KMS-11 (cell line): ENCODE measurements at regions not wholly inside any gene's neighbourhood (a gene's known extent, or its start where the extent isn't known, plus 50 kb on each side); places are given as distances from the start of the nearest gene placed in this dataset.
A peak's percentile ranks its signal among the peaks of the same experiment; 100 is the strongest.

Source experiments
- H2AFZ ChIP-seq: fragments of 200-600 bp; sonication (generic); 2 replicates; pipeline ENCODE4 v1.6.1; 2016; ENCODE audit warnings: antibody characterized with exemption, mixed run types, low read depth
- H3K27ac ChIP-seq: fragments of 200-600 bp; sonication (generic); 2 replicates; pipeline ENCODE4 v1.6.1; 2016; ENCODE audit warnings: mild to moderate bottlenecking, mixed run types
- H3K27me3 ChIP-seq: fragments of 200-600 bp; sonication (generic); 2 replicates; pipeline ENCODE4 v1.6.1; 2017; ENCODE audit warnings: mild to moderate bottlenecking, low read depth, mixed run types, moderate library complexity; ENCODE audit not compliant: insufficient read depth
- H3K36me3 ChIP-seq: fragments of 200-600 bp; sonication (generic); 2 replicates; pipeline ENCODE4 v1.6.1; 2017; ENCODE audit warnings: mild to moderate bottlenecking, mixed run types; ENCODE audit not compliant: insufficient read depth
- H3K4me1 ChIP-seq: fragments of 200-600 bp; sonication (generic); 2 replicates; pipeline ENCODE4 v1.6.1; 2016; ENCODE audit warnings: mild to moderate bottlenecking, low read depth, mixed run types; ENCODE audit not compliant: poor library complexity, severe bottlenecking
- H3K4me2 ChIP-seq: fragments of 200-600 bp; sonication (generic); 2 replicates; pipeline ENCODE4 v1.7.0; 2016; ENCODE audit warnings: mild to moderate bottlenecking, mixed run types
- H3K4me3 ChIP-seq: fragments of 200-600 bp; sonication (generic); IDR thresholded peaks from 2 replicates; pipeline ENCODE4 v1.6.1; 2017; ENCODE audit warnings: low read depth, low read length, mixed read lengths; ENCODE audit not compliant: insufficient read depth
- H3K79me2 ChIP-seq: fragments of 200-600 bp; sonication (generic); 2 replicates; pipeline ENCODE4 v1.6.1; 2016; ENCODE audit warnings: low read depth, mixed run types; ENCODE audit not compliant: insufficient read depth
- H3K9ac ChIP-seq: fragments of 200-600 bp; sonication (generic); 2 replicates; pipeline ENCODE4 v1.6.1; 2016; ENCODE audit warnings: mild to moderate bottlenecking, mixed run types
- H4K20me1 ChIP-seq: fragments of 200-600 bp; sonication (generic); 2 replicates; pipeline ENCODE4 v1.6.1; 2016; ENCODE audit warnings: mild to moderate bottlenecking, mixed run types; ENCODE audit not compliant: insufficient read depth
- CTCF ChIP-seq: fragments of 200-600 bp; sonication (generic); conservative IDR thresholded peaks from 2 replicates; pipeline ENCODE4 v1.6.1; 2017; ENCODE audit warnings: low read depth, mild to moderate bottlenecking, antibody characterized with exemption, low read length, moderate library complexity, mixed read lengths

GRCh38 chr5:41638685-41639084 lies 128.3 kb upstream of the PLCXD3 start:
- Histone ChIP-seq H3K27ac (no peak overlapping the region), H3K27me3 (no peaks in the 10 kb centered on the region), H3K4me1 (no peaks in the 10 kb centered on the region), H3K79me2 (no peaks in the 10 kb centered on the region), H2AFZ (no peak overlapping the region), H4K20me1 (no peaks in the 10 kb centered on the region), H3K9ac (no peak overlapping the region), H3K4me2 (no peak overlapping the region), H3K4me3 (no peak overlapping the region), H3K36me3 (no peaks in the 10 kb centered on the region)
- no peak for TF ChIP-seq CTCF

- H3K4me2 ChIP-seq = no peak overlapping the region
These were observed 127.5 kb upstream of the PLCXD3 start for GRCh38 chr5:41637869-41638268.

GRCh38 chr5:41637424-41637823 lies 127.0 kb upstream of the PLCXD3 start:
- no peak overlapping the region for H3K4me3 ChIP-seq
- no peak overlapping the region for H3K9ac ChIP-seq
- H3K4me1 ChIP-seq = no peaks in the 10 kb centered on the region
- H3K79me2 ChIP-seq = no peaks in the 10 kb centered on the region
- no peaks in the 10 kb centered on the region for H3K27me3 ChIP-seq
- no peaks in the 10 kb centered on the region for H4K20me1 ChIP-seq
- H2AFZ ChIP-seq = no peak overlapping the region
- H3K27ac ChIP-seq = no peak overlapping the region
- no peaks in the 10 kb centered on the region for H3K36me3 ChIP-seq
- no peak for TF ChIP-seq CTCF
- no peak overlapping the region for H3K4me2 ChIP-seq

More at GRCh38 chr5:41637869-41638268, 127.5 kb upstream of the PLCXD3 start:
- Histone ChIP-seq H4K20me1 (no peaks in the 10 kb centered on the region), H3K4me1 (no peaks in the 10 kb centered on the region), H3K79me2 (no peaks in the 10 kb centered on the region), H3K4me3 (no peak overlapping the region), H2AFZ (no peak overlapping the region), H3K27me3 (no peaks in the 10 kb centered on the region), H3K27ac (no peak overlapping the region), H3K9ac (no peak overlapping the region), H3K36me3 (no peaks in the 10 kb centered on the region)
- TF ChIP-seq CTCF = no peak

- no peaks in the 10 kb centered on the region for H4K20me1 ChIP-seq
- no peak overlapping the region for H3K27ac ChIP-seq
- no peaks in the 10 kb centered on the region for H3K36me3 ChIP-seq
- H3K27me3 ChIP-seq = no peaks in the 10 kb centered on the region
- H3K4me3 ChIP-seq = no peak overlapping the region
- no peak overlapping the region for H2AFZ ChIP-seq
- H3K9ac ChIP-seq = no peak overlapping the region
- no peaks in the 10 kb centered on the region for H3K4me1 ChIP-seq
- no peaks in the 10 kb centered on the region for H3K79me2 ChIP-seq
- TF ChIP-seq CTCF = peak; percentile 58
- H3K4me2 ChIP-seq = no peak overlapping the region
These were observed 126.2 kb upstream of the PLCXD3 start for GRCh38 chr5:41636605-41637004.

GRCh38 chr5:41629897-41630296 lies 119.5 kb upstream of the PLCXD3 start:
- Histone ChIP-seq H3K79me2 (no peaks in the 10 kb centered on the region), H4K20me1 (no peaks in the 10 kb centered on the region), H3K4me1 (no peaks in the 10 kb centered on the region), H3K4me2 (no peak overlapping the region), H3K36me3 (no peaks in the 10 kb centered on the region), H3K27me3 (no peaks in the 10 kb centered on the region), H2AFZ (no peak overlapping the region), H3K9ac (no peak overlapping the region), H3K4me3 (no peak overlapping the region), H3K27ac (no peak overlapping the region)
- no peak for TF ChIP-seq CTCF
